ENCODE measurements at regions not wholly inside any gene's neighbourhood (a gene's known extent, or its start where the extent isn't known, plus 50 kb on each side); places are given as distances from the start of the nearest gene placed in this dataset.

- Histone ChIP-seq H3K27me3 (ENCODE audit: control insufficient read depth in 2 of 2, insufficient read depth in 2 of 2, low read length in 2 of 2) (no peaks in the 10 kb centered on the region), H3K4me1 (ENCODE audit: control insufficient read depth, extremely low read depth, insufficient read depth, low read length) (no peaks in the 10 kb centered on the region), H3K9me3 (replicated peaks; ENCODE audit: control insufficient read depth, insufficient read depth, low read length) (no peaks in the 10 kb centered on the region), H3K4me2 (ENCODE audit: insufficient read depth, low read length) (no peak overlapping the region), H3K36me3 (ENCODE audit: control insufficient read depth in 2 of 2, extremely low read depth in 1 of 2, insufficient read depth in 2 of 2, low read length in 2 of 2) (no peaks in the 10 kb centered on the region), H3K27ac (ENCODE audit: insufficient read depth, low read depth, low read length) (no peak overlapping the region), H3K4me3 (replicated peaks in 1 of 3; ENCODE audit: insufficient read depth in 1 of 3, low read depth in 1 of 3, low read length in 3 of 3) (no peak overlapping the region), H3K9me1 (replicated peaks; ENCODE audit: control insufficient read depth, extremely low read depth, insufficient read depth, low read length) (no peaks in the 10 kb centered on the region), H2AFZ (ENCODE audit: low read depth, low read length) (no peak overlapping the region), H4K20me1 (replicated peaks; ENCODE audit: control insufficient read depth, extremely low read depth, insufficient read depth, low read length) (no peaks in the 10 kb centered on the region), H3K9ac (replicated peaks; ENCODE audit: extremely low read depth, insufficient read depth, low read length) (no peak overlapping the region), H3K79me2 (ENCODE audit: control insufficient read depth, insufficient read depth, low read length) (no peaks in the 10 kb centered on the region)
- no peak for FAIRE-seq
- no peak for DNase-seq (ENCODE audit: low read depth, low spot score)
- CTCF ChIA-PET = no interaction called here
- dilution Hi-C loops (cut with MboI; ENCODE audit: extremely low pct_ligation_motif_present, low sequenced_read_pairs) = no loop called here
- POLR2A ChIA-PET = no interaction called here
- no TSS peak for BruUV-seq (replicated peaks)
- TF ChIP-seq EZH2 (IDR thresholded peaks at IDR 0.05; ENCODE audit: borderline replicate concordance, low read depth, low read length, severe bottlenecking) = no peak
- TF ChIP-seq FOS (IDR thresholded peaks at IDR 0.05; ENCODE audit: borderline replicate concordance, insufficient read depth, low read length) = no peak
- TF ChIP-seq JUN (IDR thresholded peaks at IDR 0.05; ENCODE audit: borderline replicate concordance, insufficient read depth, insufficient read length, low read depth) = no peak
- no peak for TF ChIP-seq CTCF (IDR thresholded peaks at IDR 0.05; ENCODE audit: extremely low read depth in 1 of 2, insufficient read depth in 1 of 2, low read depth in 1 of 2, low read length in 2 of 2)
- TF ChIP-seq GATA2 (IDR thresholded peaks at IDR 0.05; ENCODE audit: insufficient read depth, insufficient read length, low read depth, low read length) = no peak
- no peak for TF ChIP-seq POLR2AphosphoS5 (IDR thresholded peaks at IDR 0.05; ENCODE audit: insufficient read depth, low read depth, low read length)
- TF ChIP-seq MAX (IDR thresholded peaks at IDR 0.05; ENCODE audit: insufficient read depth, insufficient read length) = no peak
- no peak for TF ChIP-seq MYC (IDR thresholded peaks at IDR 0.05; ENCODE audit: low read depth, low read length)
- no peak for TF ChIP-seq POLR2A (IDR thresholded peaks at IDR 0.05; ENCODE audit: low read depth, low read length)
- intact Hi-C loops (cut with micrococcal nuclease) = no loop called here
These were observed 612.2 kb downstream of the HDGFL1 start for GRCh38 chr6:23181356-23182110.
